WTC11 (cell line): ENCODE measurements at regions not wholly inside any gene's neighbourhood (a gene's known extent, or its start where the extent isn't known, plus 50 kb on each side); places are given as distances from the start of the nearest gene placed in this dataset.

Experiments used
- CTCF ChIP-seq: fragments of 200-600 bp; IDR thresholded peaks from 2 replicates; pipeline ENCODE4 v1.8.0; 2022; ENCODE audit warnings: antibody characterized with exemption
- TF ChIP-seq, protein P1 (sequence below): sonication (generic); formaldehyde crosslinking; IDR thresholded peaks from 2 replicates; pipeline ENCODE4 v1.8.0; 2022; ENCODE audit warnings: mild to moderate bottlenecking, missing genetic modification reagents
- TF ChIP-seq, protein P2 (sequence below): sonication (generic); formaldehyde crosslinking; IDR thresholded peaks from 2 replicates; pipeline ENCODE4 v1.8.1; 2023; ENCODE audit warnings: mild to moderate bottlenecking, missing genetic modification reagents
- TF ChIP-seq, protein P3 (sequence below): sonication (generic); formaldehyde crosslinking; IDR thresholded peaks from 2 replicates; pipeline ENCODE4 v1.8.0; 2022; ENCODE audit warnings: mild to moderate bottlenecking, missing genetic modification reagents

DNA sequence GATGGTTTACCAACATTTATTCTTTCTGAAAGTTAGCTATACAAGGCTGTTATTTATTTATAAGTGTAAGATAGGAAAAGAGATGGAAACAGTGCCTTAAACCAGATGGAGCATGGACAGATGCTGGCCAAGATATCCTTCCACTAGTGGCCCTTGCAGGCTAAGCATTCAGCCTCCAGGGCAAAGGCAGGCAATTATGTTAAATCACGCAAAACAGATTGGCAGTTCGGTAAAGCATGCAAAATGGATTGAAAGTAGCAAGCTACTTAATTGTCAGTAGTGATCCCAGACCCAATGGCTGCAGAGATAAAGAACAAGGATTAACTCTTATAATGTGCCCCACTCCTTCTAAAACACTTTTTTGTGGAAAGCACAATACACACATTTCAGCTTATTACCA lies 105.4 kb upstream of the MAP4K3 start:
- no peak for TF ChIP-seq CTCF
- TF ChIP-seq, protein P1, sequence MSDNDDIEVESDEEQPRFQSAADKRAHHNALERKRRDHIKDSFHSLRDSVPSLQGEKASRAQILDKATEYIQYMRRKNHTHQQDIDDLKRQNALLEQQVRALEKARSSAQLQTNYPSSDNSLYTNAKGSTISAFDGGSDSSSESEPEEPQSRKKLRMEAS (CRISPR knock-in tag), result no peak
- TF ChIP-seq, protein P2, sequence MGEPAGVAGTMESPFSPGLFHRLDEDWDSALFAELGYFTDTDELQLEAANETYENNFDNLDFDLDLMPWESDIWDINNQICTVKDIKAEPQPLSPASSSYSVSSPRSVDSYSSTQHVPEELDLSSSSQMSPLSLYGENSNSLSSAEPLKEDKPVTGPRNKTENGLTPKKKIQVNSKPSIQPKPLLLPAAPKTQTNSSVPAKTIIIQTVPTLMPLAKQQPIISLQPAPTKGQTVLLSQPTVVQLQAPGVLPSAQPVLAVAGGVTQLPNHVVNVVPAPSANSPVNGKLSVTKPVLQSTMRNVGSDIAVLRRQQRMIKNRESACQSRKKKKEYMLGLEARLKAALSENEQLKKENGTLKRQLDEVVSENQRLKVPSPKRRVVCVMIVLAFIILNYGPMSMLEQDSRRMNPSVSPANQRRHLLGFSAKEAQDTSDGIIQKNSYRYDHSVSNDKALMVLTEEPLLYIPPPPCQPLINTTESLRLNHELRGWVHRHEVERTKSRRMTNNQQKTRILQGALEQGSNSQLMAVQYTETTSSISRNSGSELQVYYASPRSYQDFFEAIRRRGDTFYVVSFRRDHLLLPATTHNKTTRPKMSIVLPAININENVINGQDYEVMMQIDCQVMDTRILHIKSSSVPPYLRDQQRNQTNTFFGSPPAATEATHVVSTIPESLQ (CRISPR knock-in tag), result no peak
- TF ChIP-seq, protein P3, sequence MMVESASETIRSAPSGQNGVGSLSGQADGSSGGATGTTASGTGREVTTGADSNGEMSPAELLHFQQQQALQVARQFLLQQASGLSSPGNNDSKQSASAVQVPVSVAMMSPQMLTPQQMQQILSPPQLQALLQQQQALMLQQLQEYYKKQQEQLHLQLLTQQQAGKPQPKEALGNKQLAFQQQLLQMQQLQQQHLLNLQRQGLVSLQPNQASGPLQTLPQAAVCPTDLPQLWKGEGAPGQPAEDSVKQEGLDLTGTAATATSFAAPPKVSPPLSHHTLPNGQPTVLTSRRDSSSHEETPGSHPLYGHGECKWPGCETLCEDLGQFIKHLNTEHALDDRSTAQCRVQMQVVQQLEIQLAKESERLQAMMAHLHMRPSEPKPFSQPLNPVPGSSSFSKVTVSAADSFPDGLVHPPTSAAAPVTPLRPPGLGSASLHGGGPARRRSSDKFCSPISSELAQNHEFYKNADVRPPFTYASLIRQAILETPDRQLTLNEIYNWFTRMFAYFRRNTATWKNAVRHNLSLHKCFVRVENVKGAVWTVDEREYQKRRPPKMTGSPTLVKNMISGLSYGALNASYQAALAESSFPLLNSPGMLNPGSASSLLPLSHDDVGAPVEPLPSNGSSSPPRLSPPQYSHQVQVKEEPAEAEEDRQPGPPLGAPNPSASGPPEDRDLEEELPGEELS (CRISPR knock-in tag), result no peak
